HK-2 (cell line): ENCODE measurements at regions not wholly inside any gene's neighbourhood (a gene's known extent, or its start where the extent isn't known, plus 50 kb on each side); places are given as distances from the start of the nearest gene placed in this dataset.
A peak's percentile ranks its signal among the peaks of the same experiment; 100 is the strongest.

Experiments used
- DNase-seq: peaks from one replicate; pipeline ENCODE4 v3.0.0-alpha.2; 2018; ENCODE audit not compliant: unreplicated experiment

DNA sequence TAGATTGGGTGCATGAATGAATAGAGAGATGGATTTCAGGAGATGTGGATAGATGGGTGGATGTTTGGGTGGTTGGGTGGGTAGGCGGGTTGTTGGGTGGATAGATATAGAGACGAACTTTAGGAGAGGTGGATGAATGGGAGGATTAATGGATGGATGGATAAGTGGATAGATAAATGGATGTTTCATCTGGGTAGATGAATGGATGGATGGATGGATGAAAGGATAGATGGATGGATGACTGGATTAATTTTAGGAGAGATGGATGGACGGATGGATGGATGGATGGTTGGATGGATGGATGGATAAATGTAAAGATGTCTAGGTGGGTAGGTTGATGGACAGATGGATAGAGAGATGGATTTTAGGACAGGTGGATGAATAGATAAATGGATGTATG is 511.3 kb downstream of the MIAT start:
- no peak for DNase-seq

DNA sequence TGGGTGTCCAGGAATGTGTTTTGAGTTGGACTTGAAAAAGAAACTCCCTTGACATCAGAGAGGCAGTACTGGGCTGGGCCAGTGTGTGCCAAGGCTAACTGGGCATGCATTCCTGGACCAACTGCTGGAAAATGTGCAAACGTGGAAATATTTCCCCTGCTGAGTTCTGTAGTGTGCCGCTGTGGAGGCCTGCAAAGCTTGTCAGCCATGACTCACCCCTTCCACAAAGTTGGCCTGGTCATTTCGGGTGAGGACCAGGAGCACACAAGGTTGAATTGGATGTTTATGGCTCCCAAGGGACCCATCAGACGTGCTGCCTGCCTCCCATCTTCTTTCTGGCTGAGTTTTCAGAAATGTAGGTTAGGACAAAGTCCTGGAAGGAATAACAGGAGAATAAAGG is 513.1 kb downstream of the MIAT start:
- peak; percentile 40 for DNase-seq

- no peak for DNase-seq
These were observed 513.8 kb downstream of the MIAT start for GRCh38 chr22:27171212-27171611.

DNA sequence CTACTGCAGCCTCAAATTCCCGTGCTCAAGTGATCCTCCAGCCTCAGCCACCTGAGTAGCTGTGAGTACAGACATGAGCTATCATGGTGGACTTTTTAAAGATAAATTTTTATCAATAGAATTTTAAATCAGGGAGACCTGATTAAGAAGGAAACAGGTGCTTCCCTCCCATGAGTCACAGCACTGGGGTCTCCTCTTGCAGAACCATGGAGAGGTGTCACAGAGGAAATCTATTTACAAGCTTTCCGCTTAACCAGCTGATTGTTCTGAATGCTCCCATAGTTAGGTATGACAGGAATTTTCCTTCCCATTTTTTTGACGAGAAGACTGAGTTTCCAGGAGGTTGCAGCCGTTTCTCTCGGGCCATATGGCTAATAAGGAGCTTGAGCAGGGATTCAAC is 516.1 kb downstream of the MIAT start:
- no peak for DNase-seq

DNA sequence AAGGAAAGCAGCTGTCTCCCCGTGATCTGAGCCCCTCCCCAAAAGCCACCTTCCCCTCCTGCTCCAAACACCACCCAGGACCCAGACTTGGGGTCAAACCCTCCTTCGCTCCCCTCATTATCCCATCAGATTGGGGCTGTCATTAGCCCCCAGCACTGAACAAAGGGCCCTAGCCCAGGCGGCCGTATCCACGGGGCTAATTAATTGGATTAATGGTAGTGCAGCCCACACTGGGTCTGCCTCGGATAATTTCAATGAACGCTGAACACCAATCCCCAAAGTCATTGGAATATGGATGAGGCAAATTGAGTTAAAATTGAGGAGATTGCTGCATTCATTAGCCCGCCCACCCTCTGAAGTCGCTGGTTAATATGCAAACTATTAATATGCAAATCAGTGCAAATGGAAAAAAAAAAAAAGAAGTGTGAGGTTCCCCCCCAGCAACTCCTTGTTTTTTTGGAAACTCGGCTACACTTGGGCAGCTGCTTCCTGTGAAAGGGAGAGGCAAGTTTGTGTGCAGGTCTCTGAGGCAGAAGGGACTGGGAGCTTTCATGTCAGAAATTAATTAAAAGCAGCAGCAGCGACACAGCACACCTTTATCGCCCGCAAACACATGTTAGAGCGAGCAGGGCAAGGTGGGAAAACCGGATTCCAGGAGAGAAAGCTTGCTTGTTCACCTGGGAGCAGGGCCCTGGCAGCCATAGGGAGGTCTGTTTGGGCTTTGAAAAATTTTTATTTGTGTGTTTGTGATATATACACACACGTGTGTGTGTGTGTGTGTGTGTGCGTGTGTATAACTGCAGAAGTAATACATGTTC is 517.8 kb downstream of the MIAT start:
- DNase-seq: no peak

GRCh38 chr22:27175974-27176373 is 518.6 kb downstream of the MIAT start:
- no peak for DNase-seq

DNA sequence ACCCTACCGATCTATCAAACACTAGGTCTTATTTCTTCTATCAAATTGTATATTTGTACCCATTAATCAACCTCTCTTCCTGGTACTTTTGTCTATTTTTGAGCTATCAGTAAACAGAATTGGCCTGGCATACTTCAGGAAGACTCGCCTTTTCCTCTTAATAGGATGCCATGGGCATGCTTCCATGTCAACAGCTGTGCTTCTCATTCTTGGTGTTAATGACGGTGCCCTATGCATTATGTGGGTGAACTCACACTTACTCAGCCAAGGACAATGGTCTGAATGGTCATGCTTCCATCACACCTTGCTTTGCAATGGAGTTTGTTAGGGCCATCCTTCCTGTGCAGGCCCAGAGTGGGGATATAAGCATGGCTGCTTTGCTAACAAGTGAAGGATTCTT is 521.8 kb downstream of the MIAT start:
- DNase-seq: no peak

GRCh38 chr22:27181537-27181936 is 524.1 kb downstream of the MIAT start:
- no peak for DNase-seq

GRCh38 chr22:27183474-27183873 is 526.1 kb downstream of the MIAT start:
- DNase-seq: no peak

DNA sequence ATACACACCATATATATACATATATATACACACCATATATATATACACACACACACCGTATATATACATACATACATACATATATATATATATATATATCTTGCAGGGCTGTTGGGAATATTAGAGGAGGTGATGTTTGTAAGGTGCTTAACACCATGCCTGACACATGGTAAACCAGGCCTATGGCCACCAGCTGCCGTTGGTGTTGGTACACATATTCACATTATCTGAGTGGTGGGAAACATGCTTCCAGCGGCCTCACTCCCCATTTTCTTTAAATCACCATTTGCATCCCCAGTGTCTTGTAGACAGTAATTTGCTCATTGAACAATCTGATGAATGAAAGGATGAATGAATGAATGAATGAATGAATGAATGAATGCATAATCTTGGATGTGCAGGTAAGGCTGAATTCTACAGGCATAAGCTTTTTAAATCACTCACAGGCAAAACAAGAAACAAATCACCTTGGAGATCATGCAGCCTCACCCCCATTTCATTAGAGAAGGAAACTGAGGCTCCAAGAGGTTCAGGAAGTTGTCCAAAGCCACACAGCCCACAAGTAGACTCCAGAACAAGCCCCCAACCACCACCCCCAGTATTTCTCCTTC is 527.8 kb downstream of the MIAT start:
- DNase-seq: no peak

- DNase-seq: no peak
These were observed 528.4 kb downstream of the MIAT start for GRCh38 chr22:27185760-27186302.

- DNase-seq: no peak
These were observed 529.3 kb downstream of the MIAT start for GRCh38 chr22:27186643-27187042.

DNA sequence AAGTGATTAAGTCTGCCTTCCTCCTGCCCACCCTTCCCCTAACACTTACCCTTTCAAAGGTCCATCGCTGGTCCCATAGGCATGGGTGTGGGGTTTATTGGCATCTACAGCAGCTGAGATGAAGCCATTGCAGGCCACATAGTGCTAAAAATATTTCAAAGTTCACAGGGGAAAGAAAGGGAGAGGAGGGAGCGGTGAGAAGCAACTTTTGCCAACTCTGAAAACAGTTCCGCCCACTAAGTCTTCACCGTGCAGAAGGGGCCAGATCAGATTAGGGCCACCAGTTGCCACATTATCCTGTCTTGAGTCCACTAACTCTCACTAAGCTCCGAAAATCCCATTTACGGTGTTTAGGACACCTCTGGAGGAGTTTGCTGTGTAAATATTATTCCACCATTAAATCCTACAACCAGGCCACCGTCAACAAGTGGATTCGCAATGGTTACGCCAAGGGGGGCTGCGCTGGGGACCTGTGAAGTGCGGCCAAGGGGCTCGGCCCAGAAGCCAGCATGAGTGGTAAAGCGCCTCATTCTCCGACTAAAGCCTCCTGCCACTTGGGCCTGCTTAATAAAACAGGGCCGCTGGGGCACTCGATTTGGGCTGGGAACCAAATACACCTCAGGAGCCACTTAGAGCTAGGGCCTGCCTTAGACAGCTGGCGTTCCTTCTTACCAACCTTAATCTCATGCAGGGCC is 534.9 kb downstream of the MIAT start:
- DNase-seq: no peak

- DNase-seq: no peak
These were observed 535.8 kb downstream of the MIAT start for GRCh38 chr22:27193215-27193614.

- DNase-seq: no peak
These were observed 536.2 kb downstream of the MIAT start for GRCh38 chr22:27193636-27194035.

DNA sequence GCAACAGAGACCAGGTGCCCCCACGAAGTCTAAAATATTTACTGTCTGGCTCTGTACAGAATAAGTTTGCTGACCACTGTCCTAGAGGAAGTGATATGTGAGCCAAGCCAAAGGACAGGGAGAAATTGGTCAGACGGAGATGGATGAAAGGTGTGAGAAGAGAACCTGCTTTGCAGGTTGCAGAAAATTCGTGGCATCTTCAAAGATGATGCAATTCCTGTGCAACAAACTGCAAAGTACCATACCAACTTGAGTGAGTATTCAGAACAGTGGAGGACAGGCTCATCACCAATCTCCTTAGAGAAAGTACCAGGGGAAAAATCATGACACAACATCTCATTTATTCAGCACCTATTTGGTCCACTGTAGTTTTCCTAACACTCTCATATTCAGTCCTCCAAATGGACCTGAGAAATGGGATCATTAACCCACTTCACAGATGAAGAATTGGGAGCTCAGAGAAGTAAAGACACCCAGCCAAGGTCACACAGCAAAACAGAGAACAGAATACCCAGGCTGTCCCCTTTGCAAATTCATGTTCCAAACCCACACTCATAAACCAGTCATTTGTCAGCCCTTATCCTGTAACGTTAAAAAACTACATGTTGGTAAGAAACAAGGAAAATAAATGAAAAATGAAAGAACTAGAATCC is 536.8 kb downstream of the MIAT start:
- DNase-seq: no peak

GRCh38 chr22:27195094-27195493 is 537.7 kb downstream of the MIAT start:
- no peak for DNase-seq

DNA sequence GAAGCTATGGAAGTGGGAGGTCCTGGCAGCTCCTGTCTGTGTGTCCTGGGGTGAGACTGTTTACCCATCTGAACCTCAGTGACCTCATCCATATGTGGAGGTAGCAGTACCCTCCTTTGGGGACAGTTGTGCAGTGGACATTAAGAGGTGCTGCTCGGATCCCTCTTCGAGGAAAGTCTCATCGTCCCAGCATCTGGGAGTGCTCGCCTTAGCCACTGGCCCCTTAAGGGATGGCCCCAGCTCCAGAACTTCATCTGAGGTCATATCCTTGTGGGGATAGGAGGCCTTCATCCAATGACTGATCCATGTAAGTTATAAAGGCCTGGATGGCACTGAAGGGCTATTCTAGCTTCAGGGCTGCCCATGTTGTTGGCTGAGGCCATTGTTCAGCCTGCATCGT is 538.1 kb downstream of the MIAT start:
- no peak for DNase-seq

GRCh38 chr22:27196606-27197005 is 539.2 kb downstream of the MIAT start:
- DNase-seq: no peak

- no peak for DNase-seq
These were observed 539.7 kb downstream of the MIAT start for GRCh38 chr22:27197052-27197451.

DNA sequence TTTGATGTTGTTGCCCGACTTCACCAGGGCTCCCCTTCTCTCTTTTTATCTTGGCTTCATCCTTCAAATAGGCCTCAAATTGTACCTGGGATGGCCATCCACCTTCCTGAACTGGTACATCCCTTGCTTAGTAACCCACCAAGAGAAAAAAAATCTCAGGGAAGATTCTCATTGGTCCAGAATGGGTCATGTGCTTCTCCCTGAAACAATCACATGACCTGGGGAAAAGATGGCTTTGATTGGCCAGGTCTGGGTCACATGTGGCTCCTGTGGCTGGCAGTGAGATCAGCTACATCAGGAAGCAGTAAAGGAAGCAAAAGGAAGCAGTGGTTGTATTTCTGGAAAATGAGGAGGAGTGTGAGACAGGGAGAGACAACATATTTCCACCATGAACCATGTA is 540.2 kb downstream of the MIAT start:
- DNase-seq: no peak

DNA sequence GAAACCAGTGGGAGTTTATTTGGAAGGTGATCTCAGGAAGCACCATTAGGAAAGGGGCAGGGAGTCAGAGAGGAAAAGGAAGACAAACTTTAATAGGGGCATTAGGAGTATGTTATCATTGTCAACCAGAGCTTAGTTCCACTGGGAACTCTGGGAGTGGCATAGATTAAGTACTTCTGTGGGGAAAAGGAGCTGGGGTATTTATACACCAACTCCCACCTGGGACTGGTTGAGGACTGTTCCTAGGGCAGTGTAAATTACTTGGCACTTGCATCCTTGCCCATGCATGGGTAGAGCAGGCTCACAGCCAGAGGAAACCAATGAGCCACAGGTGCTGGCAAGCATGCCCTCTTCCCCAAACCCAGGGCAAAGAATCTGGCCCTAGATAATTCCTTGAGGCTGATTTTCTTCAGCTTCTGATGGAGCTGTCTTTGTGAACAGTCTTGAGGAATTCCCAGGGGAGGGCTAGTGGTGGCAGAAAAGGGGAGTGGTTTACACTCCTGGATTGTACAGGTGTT is 541.2 kb downstream of the MIAT start:
- DNase-seq: no peak
